ENCODE measurements at regions not wholly inside any gene's neighbourhood (a gene's known extent, or its start where the extent isn't known, plus 50 kb on each side); places are given as distances from the start of the nearest gene placed in this dataset.
"Not testable (repeated sequence)": the region's sequence is repeated elsewhere in the genome, so short reads cannot be mapped to it uniquely, and the experiment has no call there.

GRCh38 chr5:42235837-42236236 is 187.4 kb upstream of the GHR start:
- H3K4me3 ChIP-seq (ENCODE audit: low read depth, low read length): no peak overlapping the region
- no peak for DNase-seq (ENCODE audit: low read depth)
- TF ChIP-seq CTCF (IDR thresholded peaks at IDR 0.05; ENCODE audit: low read depth, low read length) (no peak), POLR2A (IDR thresholded peaks at IDR 0.05; ENCODE audit: extremely low read depth, insufficient read length) (no peak), MAX (IDR thresholded peaks at IDR 0.05; ENCODE audit: low read depth, low read length) (no peak), MYC (IDR thresholded peaks at IDR 0.05; ENCODE audit: low read depth, low read length) (no peak)

- no peak for TF ChIP-seq CTCF (IDR thresholded peaks at IDR 0.05; ENCODE audit: low read depth, low read length)
- no peak for TF ChIP-seq MYC (IDR thresholded peaks at IDR 0.05; ENCODE audit: low read depth, low read length)
- TF ChIP-seq POLR2A (IDR thresholded peaks at IDR 0.05; ENCODE audit: extremely low read depth, insufficient read length): no peak
- no peak for TF ChIP-seq MAX (IDR thresholded peaks at IDR 0.05; ENCODE audit: low read depth, low read length)
Observed at GRCh38 chr5:42241636-42242035, 181.6 kb upstream of the GHR start.

GRCh38 chr5:42242210-42242609 is 181.0 kb upstream of the GHR start:
- H3K4me3 ChIP-seq (ENCODE audit: low read depth, low read length): no peak overlapping the region
- TF ChIP-seq CTCF (IDR thresholded peaks at IDR 0.05; ENCODE audit: low read depth, low read length): no peak
- TF ChIP-seq MYC (IDR thresholded peaks at IDR 0.05; ENCODE audit: low read depth, low read length): no peak
- TF ChIP-seq MAX (IDR thresholded peaks at IDR 0.05; ENCODE audit: low read depth, low read length): no peak
- TF ChIP-seq POLR2A (IDR thresholded peaks at IDR 0.05; ENCODE audit: extremely low read depth, insufficient read length): no peak
- no peak for DNase-seq (ENCODE audit: low read depth)

More at GRCh38 chr5:42241636-42242035, 181.6 kb upstream of the GHR start:
- H3K4me3 ChIP-seq (ENCODE audit: low read depth, low read length): no peak overlapping the region
- no peak for DNase-seq (ENCODE audit: low read depth)

GRCh38 chr5:42242881-42243485 is 180.3 kb upstream of the GHR start:
- H3K4me3 ChIP-seq (ENCODE audit: low read depth, low read length): no peak overlapping the region
- TF ChIP-seq CTCF (IDR thresholded peaks at IDR 0.05; ENCODE audit: low read depth, low read length) (no peak), MAX (IDR thresholded peaks at IDR 0.05; ENCODE audit: low read depth, low read length) (no peak), MYC (IDR thresholded peaks at IDR 0.05; ENCODE audit: low read depth, low read length) (no peak), POLR2A (IDR thresholded peaks at IDR 0.05; ENCODE audit: extremely low read depth, insufficient read length) (no peak)
- no peak for DNase-seq (ENCODE audit: low read depth)

GRCh38 chr5:42252306-42252705 is 170.9 kb upstream of the GHR start:
- DNase-seq (ENCODE audit: low read depth): no peak
- TF ChIP-seq MAX (IDR thresholded peaks at IDR 0.05; ENCODE audit: low read depth, low read length) (no peak), MYC (IDR thresholded peaks at IDR 0.05; ENCODE audit: low read depth, low read length) (no peak), CTCF (IDR thresholded peaks at IDR 0.05; ENCODE audit: low read depth, low read length) (no peak), POLR2A (IDR thresholded peaks at IDR 0.05; ENCODE audit: extremely low read depth, insufficient read length) (no peak)

GRCh38 chr5:42259914-42260313 is 163.3 kb upstream of the GHR start:
- H3K4me3 ChIP-seq (ENCODE audit: low read depth, low read length); DNase-seq (ENCODE audit: low read depth): not testable (repeated sequence)

More at GRCh38 chr5:42252306-42252705, 170.9 kb upstream of the GHR start:
- H3K4me3 ChIP-seq (ENCODE audit: low read depth, low read length): no peak overlapping the region

Data from NB4 (cell line).